H1 (cell line): ENCODE measurements at regions not wholly inside any gene's neighbourhood (a gene's known extent, or its start where the extent isn't known, plus 50 kb on each side); places are given as distances from the start of the nearest gene placed in this dataset.

Experiments
- ZNF274 ChIP-seq: IDR thresholded peaks from 2 replicates; pipeline ENCODE4 v1.7.0; 2012; ENCODE audit warnings: low read length, borderline replicate concordance; ENCODE audit errors: extremely low read depth

- TF ChIP-seq ZNF274 = no peak
These were observed 103.7 kb downstream of the AXIN2 start (continued) for GRCh38 chr17:65457635-65458257.
